Epithelial cell of prostate (primary cell): ENCODE measurements at regions not wholly inside any gene's neighbourhood (a gene's known extent, or its start where the extent isn't known, plus 50 kb on each side); places are given as distances from the start of the nearest gene placed in this dataset.

Source experiments
- DNase-seq: peaks from one replicate; pipeline ENCODE4 v3.0.0-alpha.2; 2011; ENCODE audit warnings: low read depth, low spot score
- H3K27ac ChIP-seq: fragments of 450-650 bp; 2 replicates; pipeline ENCODE4 v1.5.1; 2017; ENCODE audit warnings: mild to moderate bottlenecking

GRCh38 chr18:79579807-79580497, 99.7 kb upstream of the CTDP1 start:
- no peak for DNase-seq
- H3K27ac ChIP-seq = no peak overlapping the region

DNA sequence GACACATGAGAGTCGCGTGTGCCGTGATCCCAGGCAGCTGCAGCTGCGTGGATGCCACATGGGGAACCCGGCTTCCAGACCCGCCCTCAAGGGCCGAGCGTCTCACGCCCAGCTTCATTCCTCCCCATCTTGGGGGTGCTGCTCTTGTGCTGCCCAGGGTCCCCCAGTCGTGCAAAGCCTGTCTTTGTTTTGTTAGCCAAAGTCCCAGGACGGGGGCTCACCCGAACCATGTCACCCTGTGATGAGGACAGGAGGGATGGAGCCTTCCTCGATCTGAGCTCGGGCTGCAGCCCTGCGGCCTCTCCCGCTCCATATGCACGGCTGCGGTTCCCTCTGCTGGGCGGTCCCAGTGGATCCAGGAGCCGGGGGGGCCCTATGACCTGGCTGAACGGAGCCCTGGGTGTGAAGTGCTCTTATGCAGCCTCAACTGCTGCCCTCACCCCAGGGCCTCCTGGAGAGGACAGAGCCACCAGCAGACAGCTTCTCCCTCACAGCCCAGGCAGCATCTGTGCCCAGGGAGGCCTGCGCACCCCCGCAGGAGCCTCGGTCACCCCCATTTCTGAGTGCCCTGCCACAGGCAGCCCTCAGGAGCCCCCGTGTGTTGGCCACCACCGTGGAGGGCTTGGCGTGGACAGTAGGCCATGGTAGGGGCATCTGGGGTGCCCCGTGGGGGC, 99.0 kb upstream of the CTDP1 start:
- H3K27ac ChIP-seq = no peak overlapping the region
- DNase-seq = no peak

- DNase-seq = no peak
- no peak overlapping the region for H3K27ac ChIP-seq
These were observed 98.2 kb upstream of the CTDP1 start for GRCh38 chr18:79581406-79581805.

DNA sequence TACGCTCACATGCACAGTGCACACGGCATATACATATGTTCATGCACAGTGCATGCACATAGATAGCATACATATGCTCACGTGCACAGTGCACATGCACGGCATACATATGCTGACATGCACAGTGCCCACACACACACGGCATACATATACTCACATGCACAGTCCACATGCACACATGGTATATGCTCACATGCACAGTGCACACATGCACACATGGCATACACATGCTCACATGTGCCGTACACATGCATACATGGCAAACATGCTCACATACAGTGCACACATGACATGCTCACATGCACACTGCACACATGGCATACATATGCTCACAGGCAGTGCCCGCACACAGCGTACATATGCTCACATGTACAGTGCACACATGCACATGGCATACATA, 97.7 kb upstream of the CTDP1 start:
- no peak overlapping the region for H3K27ac ChIP-seq
- no peak for DNase-seq

- H3K27ac ChIP-seq = no peak overlapping the region
- DNase-seq = no peak
These were observed 96.6 kb upstream of the CTDP1 start for GRCh38 chr18:79582978-79583377.

GRCh38 chr18:79583426-79583825, 96.2 kb upstream of the CTDP1 start:
- DNase-seq = no peak

DNA sequence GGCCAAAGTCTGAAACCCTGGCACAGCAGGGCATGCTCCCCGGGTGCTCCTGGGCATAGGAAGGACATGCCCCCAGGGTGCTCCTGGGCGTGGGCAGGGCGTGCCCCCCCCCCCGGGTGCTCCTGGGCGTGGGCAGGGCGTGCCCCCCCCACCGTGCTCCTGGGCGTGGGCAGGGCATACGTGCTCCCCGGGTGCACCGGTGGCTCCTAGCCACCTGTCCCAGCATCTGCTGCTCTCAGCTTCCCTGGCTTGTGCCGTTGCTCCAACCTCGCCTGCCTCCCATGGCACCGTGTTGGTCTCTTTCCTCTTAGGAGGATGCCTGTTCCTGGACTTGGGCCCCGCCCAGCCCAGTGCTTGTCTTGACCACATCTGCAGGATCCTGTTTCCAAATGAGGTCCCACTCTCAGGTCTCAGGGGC, 95.6 kb upstream of the CTDP1 start:
- H3K27ac ChIP-seq = no peak overlapping the region
- DNase-seq = no peak

More at GRCh38 chr18:79583426-79583825, 96.2 kb upstream of the CTDP1 start:
- no peak overlapping the region for H3K27ac ChIP-seq

- no peak for DNase-seq
- H3K27ac ChIP-seq = no peak overlapping the region
These were observed 94.9 kb upstream of the CTDP1 start for GRCh38 chr18:79584491-79585394.

DNA sequence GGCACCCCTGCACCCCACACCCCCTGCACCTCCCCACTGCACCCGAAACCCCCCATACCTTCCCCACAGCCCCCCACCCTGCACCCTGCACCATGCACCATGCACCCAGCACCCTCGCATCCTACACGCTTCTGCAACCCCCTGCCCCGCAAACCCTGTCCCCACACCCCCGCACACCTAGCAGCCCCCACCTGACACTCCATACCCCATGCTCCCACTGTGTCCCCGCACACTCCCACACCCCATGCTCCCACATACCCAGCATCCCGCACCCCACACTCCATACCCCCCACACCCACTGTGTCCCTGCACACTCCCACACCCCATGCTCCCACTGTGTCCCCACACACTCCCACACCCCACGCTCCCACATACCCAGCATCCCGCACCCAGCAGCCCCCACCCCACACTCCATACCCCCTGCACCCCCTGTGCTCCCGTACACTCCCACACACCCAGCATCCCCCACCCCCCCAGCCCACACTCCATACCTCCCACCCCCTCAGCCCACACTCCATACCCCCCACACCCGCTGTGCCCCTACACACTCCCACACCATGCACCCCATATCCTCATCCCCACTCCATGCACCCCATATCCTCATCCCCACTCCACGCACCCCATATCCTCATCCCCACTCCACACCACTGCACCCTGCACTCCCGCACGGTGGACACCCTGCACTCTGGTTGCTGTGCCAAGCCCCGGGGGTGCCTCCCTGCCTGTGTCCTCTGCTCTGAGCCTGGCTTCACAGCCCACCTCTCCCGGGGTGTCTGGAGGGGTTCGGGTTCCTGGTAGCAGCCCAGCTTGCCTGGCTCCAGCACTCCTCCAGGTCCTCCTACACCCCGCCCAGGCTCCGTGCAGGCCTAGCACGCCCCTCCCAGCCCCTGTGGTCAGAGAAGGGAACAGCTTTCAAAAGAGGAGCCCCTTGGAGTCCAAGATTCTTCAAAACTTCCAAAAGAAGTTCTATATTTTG, 93.9 kb upstream of the CTDP1 start:
- H3K27ac ChIP-seq = no peak overlapping the region
- no peak for DNase-seq

- H3K27ac ChIP-seq = no peak overlapping the region
- no peak for DNase-seq
These were observed 93.0 kb upstream of the CTDP1 start for GRCh38 chr18:79586436-79587225.

DNA sequence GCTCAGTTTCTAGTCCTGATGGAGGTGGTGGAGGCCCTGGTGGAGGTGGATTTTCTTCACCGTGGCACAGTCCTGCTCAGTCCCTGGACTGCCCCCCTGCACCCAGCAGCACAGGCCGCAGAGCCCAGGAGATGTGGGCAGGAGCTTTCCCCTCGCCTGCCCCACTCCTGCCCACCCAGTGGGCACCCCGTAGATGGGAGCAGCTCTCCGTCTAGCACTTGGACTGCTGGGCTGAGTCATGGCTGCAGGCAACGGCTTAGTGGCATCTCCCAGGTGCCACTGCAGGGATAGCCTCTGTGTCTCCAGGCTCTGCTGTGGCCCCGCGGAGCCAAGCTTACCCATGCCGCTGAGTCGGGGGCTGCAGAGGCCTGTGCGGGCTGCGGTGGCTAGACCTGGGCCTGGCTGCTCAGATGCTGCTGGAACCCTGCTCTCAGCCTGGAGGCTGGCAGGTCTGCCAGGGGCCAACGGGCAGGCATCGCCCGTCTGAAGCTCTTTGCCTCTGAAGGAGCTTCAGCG, 92.3 kb upstream of the CTDP1 start:
- DNase-seq = no peak
- no peak overlapping the region for H3K27ac ChIP-seq

DNA sequence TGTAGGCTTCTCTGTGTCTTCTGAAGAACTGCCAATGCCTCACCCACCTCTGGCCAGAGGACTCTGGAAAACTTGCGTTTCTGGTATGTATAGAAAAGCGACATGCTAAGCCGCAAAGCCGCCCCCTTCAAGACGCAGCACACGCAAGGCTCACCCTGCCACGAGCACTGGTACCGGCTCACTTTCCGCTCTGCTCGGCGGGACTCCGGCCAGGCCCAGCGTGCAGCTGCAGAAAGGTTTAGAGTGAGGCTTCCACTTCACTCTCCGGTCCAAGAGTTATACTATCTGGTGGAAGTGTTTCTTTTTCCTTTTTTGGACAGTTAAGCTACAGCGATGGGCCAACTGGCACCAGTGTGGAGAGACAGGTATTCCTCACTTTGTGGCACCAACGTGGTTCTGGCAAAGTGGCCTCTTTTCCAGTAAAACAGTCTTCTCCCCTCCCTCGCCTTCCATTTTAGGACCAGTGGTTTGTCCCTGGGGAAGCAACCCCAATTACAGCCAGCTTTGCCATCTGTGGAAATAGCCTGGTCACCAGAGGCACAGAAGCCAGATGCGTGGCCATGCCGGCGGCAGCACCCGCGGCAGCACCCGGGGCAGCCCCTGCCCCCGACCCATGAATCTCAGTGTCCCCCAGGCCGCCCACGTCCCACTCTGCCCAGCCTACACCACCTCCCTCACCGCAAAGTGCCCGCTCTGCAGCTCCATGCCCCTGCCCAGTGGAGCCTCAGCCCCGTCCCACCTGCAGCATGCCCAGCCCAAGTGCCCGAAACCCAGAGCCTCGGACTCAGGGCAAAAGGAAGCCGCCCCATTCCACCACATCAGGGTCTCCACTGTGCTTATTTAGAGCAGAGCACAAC, 91.6 kb upstream of the CTDP1 start:
- no peak for DNase-seq
- H3K27ac ChIP-seq = no peak overlapping the region

DNA sequence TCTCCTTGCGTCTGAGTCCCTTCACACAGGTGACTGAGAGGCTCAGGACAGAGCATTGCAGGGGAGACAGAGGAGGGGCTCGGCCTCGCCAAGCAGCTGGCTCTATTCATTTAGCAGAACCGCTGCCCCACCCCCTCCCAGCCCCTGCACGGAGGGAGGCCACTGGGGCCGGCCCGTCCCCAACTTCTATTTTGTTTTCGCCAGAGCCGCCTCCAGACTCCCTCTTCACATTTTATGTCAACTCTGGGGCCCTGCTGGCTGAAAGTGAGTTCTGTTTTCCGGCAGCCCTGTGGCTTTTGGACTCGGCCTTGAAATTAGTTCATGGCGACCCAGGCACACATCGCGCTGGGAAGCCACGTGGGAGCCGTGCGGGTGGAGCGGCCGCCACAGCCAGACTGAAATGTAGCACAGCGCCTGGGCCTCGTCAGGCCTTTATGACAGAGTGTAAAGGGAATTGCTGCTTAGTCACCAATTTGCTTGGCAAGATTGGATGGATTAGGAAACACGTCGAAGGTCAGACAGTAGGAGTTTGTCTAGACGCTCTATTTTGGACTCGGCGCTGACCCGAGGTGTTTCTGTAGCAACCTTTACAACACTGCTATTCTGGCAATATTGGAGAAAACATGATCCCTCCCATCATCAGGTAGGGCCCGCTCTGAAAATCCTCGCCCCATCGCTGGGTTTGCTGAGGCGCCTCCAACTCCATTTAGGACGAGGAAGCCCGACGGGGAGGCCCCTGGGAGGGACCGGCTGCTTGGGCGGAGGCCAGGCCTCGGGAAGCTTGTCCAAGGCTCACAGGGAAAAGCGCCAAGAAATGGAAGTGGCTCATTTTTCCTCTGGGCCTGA, 90.7 kb upstream of the CTDP1 start:
- no peak overlapping the region for H3K27ac ChIP-seq
- no peak for DNase-seq

GRCh38 chr18:79589601-79590091, 90.0 kb upstream of the CTDP1 start:
- DNase-seq = no peak
- no peak overlapping the region for H3K27ac ChIP-seq

- no peak overlapping the region for H3K27ac ChIP-seq
- DNase-seq = no peak
These were observed 89.2 kb upstream of the CTDP1 start for GRCh38 chr18:79590191-79591031.

DNA sequence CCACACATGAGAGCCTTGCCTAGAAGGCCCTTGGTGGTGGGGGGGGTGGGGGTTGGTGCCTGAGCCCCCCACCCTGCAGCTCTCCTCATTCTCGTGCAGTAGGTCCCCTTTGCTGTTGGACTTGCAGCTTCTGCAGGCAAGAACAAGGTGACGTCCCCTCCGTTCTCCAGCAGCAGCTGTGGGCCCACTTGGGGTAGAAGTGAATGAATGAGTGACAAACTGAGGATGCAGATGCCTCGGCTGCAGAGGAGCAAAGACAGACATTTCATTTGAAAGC, 88.6 kb upstream of the CTDP1 start:
- no peak for DNase-seq
- no peak overlapping the region for H3K27ac ChIP-seq
